Parathyroid adenoma (tissue), 2 donors: ENCODE measurements at regions not wholly inside any gene's neighbourhood (a gene's known extent, or its start where the extent isn't known, plus 50 kb on each side); places are given as distances from the start of the nearest gene placed in this dataset.

Source experiments
- H2AFZ ChIP-seq: fragments of 300-600 bp; sonication (generic); one replicate; pipeline ENCODE4 v1.7.0; 2017; ENCODE audit warnings: antibody characterized with exemption, mild to moderate bottlenecking
- H3K27ac ChIP-seq: fragments of 300-600 bp; sonication (generic); one replicate; pipeline ENCODE4 v1.7.0; 2017
- H3K27me3 ChIP-seq: fragments of 300-600 bp; sonication (generic); one replicate; pipeline ENCODE4 v1.7.0; 2017; ENCODE audit warnings: low read length; ENCODE audit not compliant: control insufficient read depth, insufficient read depth
- H3K36me3 ChIP-seq: fragments of 300-600 bp; sonication (generic); one replicate; pipeline ENCODE4 v1.7.0; 2017; ENCODE audit warnings: low read length; ENCODE audit not compliant: control insufficient read depth, insufficient read depth
- H3K4me1 ChIP-seq: fragments of 300-600 bp; sonication (generic); one replicate; pipeline ENCODE4 v1.7.0; 2017; ENCODE audit warnings: control low read depth
- H3K4me2 ChIP-seq: fragments of 300-600 bp; sonication (generic); one replicate; pipeline ENCODE4 v1.7.0; 2017; ENCODE audit warnings: low read length
- H3K4me3 ChIP-seq: fragments of 300-600 bp; sonication (generic); one replicate; pipeline ENCODE4 v1.7.0; 2017; ENCODE audit warnings: low read depth, low read length
- H3K79me2 ChIP-seq: fragments of 300-600 bp; sonication (generic); one replicate; pipeline ENCODE4 v1.7.0; 2017; ENCODE audit warnings: control low read depth
- H3K9ac ChIP-seq: fragments of 300-600 bp; sonication (generic); one replicate; pipeline ENCODE4 v1.7.0; 2017; ENCODE audit warnings: mild to moderate bottlenecking
- H3K9me3 ChIP-seq: fragments of 300-600 bp; sonication (generic); one replicate; pipeline ENCODE4 v1.7.0; 2017; ENCODE audit warnings: low read length; ENCODE audit not compliant: control insufficient read depth
- CTCF ChIP-seq: fragments of 300-600 bp; sonication (generic); IDR thresholded peaks from one replicate; pipeline ENCODE4 v1.7.0; 2017; ENCODE audit warnings: antibody characterized with exemption, mild to moderate bottlenecking
- donor health status: primary hyperparathyroidism.

DNA sequence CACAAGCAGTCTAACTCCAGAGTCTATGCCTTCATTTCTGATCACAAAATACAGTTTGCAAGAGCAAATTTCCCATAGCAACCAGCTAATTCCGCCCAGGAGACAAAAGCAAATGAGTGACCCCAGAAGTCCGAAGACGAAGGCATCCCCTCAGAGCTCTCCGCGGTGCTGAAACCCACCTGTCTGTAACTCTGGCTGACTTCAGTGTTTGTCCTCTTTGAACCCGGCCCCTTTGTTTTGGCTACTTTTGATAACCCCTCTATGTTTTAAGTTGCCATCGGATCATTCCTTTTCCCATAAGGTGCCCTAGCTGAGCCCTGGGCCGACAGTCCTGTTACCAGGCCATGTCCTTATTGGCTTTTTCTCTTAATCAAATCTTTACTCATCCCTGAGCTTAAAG lies 515.8 kb downstream of the PTPRU start:
- Histone ChIP-seq H3K9me3 (no peaks in the 10 kb centered on the region), H3K4me1 (no peaks in the 10 kb centered on the region), H3K79me2 (no peaks in the 10 kb centered on the region), H3K4me3 (no peak overlapping the region), H3K4me2 (no peak overlapping the region), H3K9ac (no peak overlapping the region), H2AFZ (no peak overlapping the region), H3K27me3 (no peaks in the 10 kb centered on the region), H3K36me3 (no peaks in the 10 kb centered on the region), H3K27ac (no peak overlapping the region)
- TF ChIP-seq CTCF: no peak

DNA sequence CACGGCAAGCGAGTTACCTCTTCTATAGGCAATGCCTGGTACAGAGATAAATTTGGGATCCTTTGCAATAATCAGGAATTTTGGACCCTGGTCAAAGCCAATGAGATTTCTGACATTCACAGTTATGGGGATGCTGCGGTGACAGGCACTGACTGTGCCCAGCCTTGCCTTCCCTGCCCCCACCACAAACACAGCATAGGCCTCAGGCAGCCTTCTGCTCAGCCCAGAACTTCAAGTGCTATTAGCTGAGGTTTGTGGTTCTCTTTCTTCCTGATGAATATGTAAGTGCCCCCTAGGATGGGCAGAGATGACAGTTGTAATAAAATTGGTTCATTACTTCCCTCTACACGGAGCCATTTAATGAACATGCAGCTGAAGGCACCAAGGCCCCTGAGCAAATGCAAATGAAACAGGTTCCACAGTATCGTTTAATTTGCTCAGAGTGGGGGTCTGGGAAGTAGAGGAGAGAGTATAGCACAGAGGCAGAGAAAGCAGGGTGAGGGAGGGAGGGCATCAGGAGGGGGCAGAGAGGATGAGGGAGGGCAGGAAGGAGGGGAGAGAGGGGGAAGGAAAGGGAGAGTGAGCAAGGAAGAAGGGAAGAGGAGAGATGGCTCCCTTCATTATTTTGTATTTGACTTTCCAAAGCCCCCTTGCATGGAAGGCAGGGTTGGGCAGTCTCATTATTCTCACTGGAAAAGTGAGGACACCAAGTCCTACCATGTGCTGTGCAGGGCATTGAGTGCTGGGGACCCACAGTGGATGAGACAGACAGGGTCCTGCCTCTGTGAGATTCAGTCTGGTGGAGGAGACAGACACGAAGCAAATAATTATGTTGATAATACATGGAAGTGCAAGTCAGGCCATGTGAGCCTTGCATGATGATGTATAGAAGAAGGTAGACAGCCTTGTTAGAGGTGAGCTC lies 513.0 kb downstream of the PTPRU start:
- Histone ChIP-seq H3K36me3 (no peaks in the 10 kb centered on the region), H3K27ac (no peak overlapping the region), H3K4me3 (no peak overlapping the region), H3K9me3 (no peaks in the 10 kb centered on the region), H3K4me1 (no peaks in the 10 kb centered on the region), H3K79me2 (no peaks in the 10 kb centered on the region), H3K4me2 (no peak overlapping the region), H2AFZ (no peak overlapping the region), H3K27me3 (no peaks in the 10 kb centered on the region), H3K9ac (no peak overlapping the region)
- no peak for TF ChIP-seq CTCF

GRCh38 chr1:29747196-29747595 lies 510.9 kb downstream of the PTPRU start:
- no peak overlapping the region for H3K4me3 ChIP-seq
- H3K36me3 ChIP-seq: no peaks in the 10 kb centered on the region
- H3K9me3 ChIP-seq: no peaks in the 10 kb centered on the region
- no peaks in the 10 kb centered on the region for H3K27me3 ChIP-seq
- H2AFZ ChIP-seq: no peak overlapping the region
- H3K4me1 ChIP-seq: no peaks in the 10 kb centered on the region
- H3K4me2 ChIP-seq: no peak overlapping the region
- H3K79me2 ChIP-seq: no peaks in the 10 kb centered on the region
- no peak for TF ChIP-seq CTCF
- no peak overlapping the region for H3K9ac ChIP-seq
- H3K27ac ChIP-seq: no peak overlapping the region

GRCh38 chr1:29746076-29746665 lies 509.8 kb downstream of the PTPRU start:
- Histone ChIP-seq H3K9ac (no peak overlapping the region), H3K4me1 (no peaks in the 10 kb centered on the region), H3K4me3 (no peak overlapping the region), H3K36me3 (no peaks in the 10 kb centered on the region), H3K9me3 (no peaks in the 10 kb centered on the region), H2AFZ (no peak overlapping the region), H3K27ac (no peak overlapping the region), H3K79me2 (no peaks in the 10 kb centered on the region), H3K27me3 (no peaks in the 10 kb centered on the region), H3K4me2 (no peak overlapping the region)
- TF ChIP-seq CTCF: no peak
